ENCODE measurements at regions not wholly inside any gene's neighbourhood (a gene's known extent, or its start where the extent isn't known, plus 50 kb on each side); places are given as distances from the start of the nearest gene placed in this dataset.
"Not testable (repeated sequence)": the region's sequence is repeated elsewhere in the genome, so short reads cannot be mapped to it uniquely, and the experiment has no call there.

- no peak for DNase-seq (ENCODE audit: low spot score)
- in situ Hi-C loops (cut with MboI; ENCODE audit: low sequenced_read_pairs, unreplicated experiment): no loop called here
Measured at GRCh38 chr3:75332794-75333193, 331.3 kb upstream of the FRG2C start.

GRCh38 chr3:75334299-75334698, 329.8 kb upstream of the FRG2C start:
- in situ Hi-C loops (cut with MboI; ENCODE audit: low sequenced_read_pairs, unreplicated experiment): no loop called here
- no peak for DNase-seq (ENCODE audit: low spot score)
- no peak for TF ChIP-seq CTCF (IDR thresholded peaks at IDR 0.05; ENCODE audit: borderline replicate concordance, control extremely low read depth, extremely low read depth, insufficient read depth, missing control alignments)

More at GRCh38 chr3:75332794-75333193, 331.3 kb upstream of the FRG2C start:
- no peak for TF ChIP-seq CTCF (IDR thresholded peaks at IDR 0.05; ENCODE audit: borderline replicate concordance, control extremely low read depth, extremely low read depth, insufficient read depth, missing control alignments)

GRCh38 chr3:75337226-75337900, 326.8 kb upstream of the FRG2C start:
- no peak for TF ChIP-seq CTCF (IDR thresholded peaks at IDR 0.05; ENCODE audit: borderline replicate concordance, control extremely low read depth, extremely low read depth, insufficient read depth, missing control alignments)
- no peak for DNase-seq (ENCODE audit: low spot score)
- in situ Hi-C loops (cut with MboI; ENCODE audit: low sequenced_read_pairs, unreplicated experiment): no loop called here

GRCh38 chr3:75338342-75338741, 325.8 kb upstream of the FRG2C start:
- no peak for TF ChIP-seq CTCF (IDR thresholded peaks at IDR 0.05; ENCODE audit: borderline replicate concordance, control extremely low read depth, extremely low read depth, insufficient read depth, missing control alignments)
- DNase-seq (ENCODE audit: low spot score): no peak
- in situ Hi-C loops (cut with MboI; ENCODE audit: low sequenced_read_pairs, unreplicated experiment): no loop called here

GRCh38 chr3:75341324-75342067, 322.6 kb upstream of the FRG2C start:
- in situ Hi-C loops (cut with MboI; ENCODE audit: low sequenced_read_pairs, unreplicated experiment): no loop called here
- DNase-seq (ENCODE audit: low spot score): no peak

GRCh38 chr3:75342425-75342824, 321.7 kb upstream of the FRG2C start:
- in situ Hi-C loops (cut with MboI; ENCODE audit: low sequenced_read_pairs, unreplicated experiment): no loop called here
- no peak for DNase-seq (ENCODE audit: low spot score)
- TF ChIP-seq CTCF (IDR thresholded peaks at IDR 0.05; ENCODE audit: borderline replicate concordance, control extremely low read depth, extremely low read depth, insufficient read depth, missing control alignments): no peak

More at GRCh38 chr3:75341324-75342067, 322.6 kb upstream of the FRG2C start:
- no peak for TF ChIP-seq CTCF (IDR thresholded peaks at IDR 0.05; ENCODE audit: borderline replicate concordance, control extremely low read depth, extremely low read depth, insufficient read depth, missing control alignments)

- in situ Hi-C loops (cut with MboI; ENCODE audit: low sequenced_read_pairs, unreplicated experiment); DNase-seq (ENCODE audit: low spot score): not testable (repeated sequence)
Measured at GRCh38 chr3:75350536-75350935, 313.6 kb upstream of the FRG2C start.

- DNase-seq (ENCODE audit: low spot score); in situ Hi-C loops (cut with MboI; ENCODE audit: low sequenced_read_pairs, unreplicated experiment): not testable (repeated sequence)
Measured at GRCh38 chr3:75362086-75362784, 301.9 kb upstream of the FRG2C start.

- in situ Hi-C loops (cut with MboI; ENCODE audit: low sequenced_read_pairs, unreplicated experiment); DNase-seq (ENCODE audit: low spot score): not testable (repeated sequence)
Measured at GRCh38 chr3:75372964-75373363, 291.2 kb upstream of the FRG2C start.

GRCh38 chr3:75379840-75380239, 284.3 kb upstream of the FRG2C start:
- DNase-seq (ENCODE audit: low spot score); in situ Hi-C loops (cut with MboI; ENCODE audit: low sequenced_read_pairs, unreplicated experiment): not testable (repeated sequence)
